ENCODE measurements at regions not wholly inside any gene's neighbourhood (a gene's known extent, or its start where the extent isn't known, plus 50 kb on each side); places are given as distances from the start of the nearest gene placed in this dataset.
"Not testable (repeated sequence)": the region's sequence is repeated elsewhere in the genome, so short reads cannot be mapped to it uniquely, and the experiment has no call there.

DNA sequence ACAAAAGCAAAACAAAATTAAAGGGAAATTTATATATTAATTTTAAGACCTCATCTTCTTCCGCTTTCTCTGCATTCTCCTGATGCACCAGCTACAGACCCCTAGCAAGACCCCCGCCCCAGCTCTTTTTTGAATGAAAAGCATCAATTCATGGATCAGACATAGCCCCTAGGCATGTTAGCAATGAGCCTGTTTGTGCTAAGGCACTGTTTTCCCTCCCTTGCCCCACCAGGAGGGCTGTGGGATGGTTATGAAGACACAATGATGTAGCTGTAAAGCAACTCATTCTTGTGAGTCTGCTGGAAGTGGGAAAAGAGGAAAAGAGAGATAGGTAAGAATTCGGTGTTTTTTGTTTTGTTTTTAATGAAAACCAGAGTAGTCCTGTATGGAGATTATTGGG is 88.5 kb upstream of the ZBTB18 start:
- TF ChIP-seq, protein P1, sequence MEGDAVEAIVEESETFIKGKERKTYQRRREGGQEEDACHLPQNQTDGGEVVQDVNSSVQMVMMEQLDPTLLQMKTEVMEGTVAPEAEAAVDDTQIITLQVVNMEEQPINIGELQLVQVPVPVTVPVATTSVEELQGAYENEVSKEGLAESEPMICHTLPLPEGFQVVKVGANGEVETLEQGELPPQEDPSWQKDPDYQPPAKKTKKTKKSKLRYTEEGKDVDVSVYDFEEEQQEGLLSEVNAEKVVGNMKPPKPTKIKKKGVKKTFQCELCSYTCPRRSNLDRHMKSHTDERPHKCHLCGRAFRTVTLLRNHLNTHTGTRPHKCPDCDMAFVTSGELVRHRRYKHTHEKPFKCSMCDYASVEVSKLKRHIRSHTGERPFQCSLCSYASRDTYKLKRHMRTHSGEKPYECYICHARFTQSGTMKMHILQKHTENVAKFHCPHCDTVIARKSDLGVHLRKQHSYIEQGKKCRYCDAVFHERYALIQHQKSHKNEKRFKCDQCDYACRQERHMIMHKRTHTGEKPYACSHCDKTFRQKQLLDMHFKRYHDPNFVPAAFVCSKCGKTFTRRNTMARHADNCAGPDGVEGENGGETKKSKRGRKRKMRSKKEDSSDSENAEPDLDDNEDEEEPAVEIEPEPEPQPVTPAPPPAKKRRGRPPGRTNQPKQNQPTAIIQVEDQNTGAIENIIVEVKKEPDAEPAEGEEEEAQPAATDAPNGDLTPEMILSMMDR (IDR thresholded peaks at IDR 0.05; ENCODE audit: insufficient read depth, missing control alignments), result no peak
- DNase-seq (ENCODE audit: insufficient read length, low spot score), result no peak
- no peak for FAIRE-seq

DNA sequence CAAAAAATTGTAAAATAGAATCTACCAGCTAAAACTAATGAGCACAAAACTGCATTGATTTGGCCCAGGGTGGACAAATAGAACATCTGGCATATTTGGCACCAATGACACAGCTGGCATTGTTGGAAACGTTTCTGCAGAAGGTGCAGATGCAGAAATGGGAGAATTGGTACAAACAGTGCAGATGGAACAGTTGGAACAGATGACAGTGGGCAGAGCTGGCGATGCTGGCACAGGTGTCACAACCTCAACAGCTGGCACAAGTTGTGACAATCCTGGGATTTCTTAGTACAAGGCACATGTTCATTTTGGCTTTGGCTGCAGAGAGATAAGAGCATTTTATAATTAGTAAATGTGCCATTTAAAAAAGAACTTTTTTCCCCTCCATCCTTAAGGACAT is 91.1 kb upstream of the ZBTB18 start:
- TF ChIP-seq, protein P1 (IDR thresholded peaks at IDR 0.05; ENCODE audit: insufficient read depth, missing control alignments), result no peak
- FAIRE-seq, result peak; percentile 61
- no peak for DNase-seq (ENCODE audit: insufficient read length, low spot score)

DNA sequence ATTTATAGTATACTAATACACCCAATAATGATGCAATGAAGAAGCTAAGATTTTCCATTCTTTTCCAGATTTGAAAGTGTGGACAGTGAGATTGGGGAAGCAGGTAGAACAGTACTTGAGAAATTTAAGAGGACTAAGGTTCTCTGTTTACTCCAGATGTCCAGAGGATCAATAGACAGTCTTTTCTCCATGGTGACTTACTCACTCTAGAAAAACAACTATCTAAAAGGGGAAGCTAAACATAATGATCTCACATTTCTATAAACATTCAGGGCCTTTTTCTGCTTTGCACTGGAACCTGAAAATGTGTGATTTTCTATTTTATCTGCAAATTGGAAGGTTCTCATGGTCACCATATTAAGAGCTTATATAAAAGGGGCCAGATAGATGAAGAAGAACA is 93.9 kb upstream of the ZBTB18 start:
- DNase-seq (ENCODE audit: insufficient read length, low spot score), result no peak
- TF ChIP-seq, protein P1 (IDR thresholded peaks at IDR 0.05; ENCODE audit: insufficient read depth, missing control alignments), result no peak
- FAIRE-seq, result no peak

DNA sequence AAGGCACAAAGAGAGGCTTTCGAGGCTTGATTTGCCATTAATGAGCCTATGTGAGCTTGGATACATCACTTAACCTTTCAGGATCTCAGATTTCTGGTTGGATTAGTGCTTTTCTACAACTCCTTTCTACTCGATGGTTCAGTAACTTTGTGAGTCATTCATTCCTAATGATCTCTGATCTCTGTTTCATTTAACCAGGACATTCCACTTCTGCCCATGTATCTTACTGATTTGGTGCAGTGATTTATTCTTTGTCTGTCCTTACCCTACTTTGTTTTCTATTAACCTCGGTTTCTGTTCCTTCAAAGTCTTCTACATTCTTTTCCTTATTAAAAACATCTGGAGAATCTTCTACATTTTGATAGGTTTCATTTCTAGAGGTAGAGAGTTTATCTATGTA is 94.6 kb upstream of the ZBTB18 start:
- DNase-seq (ENCODE audit: insufficient read length, low spot score) (no peak), FAIRE-seq (peak; percentile 90)
- TF ChIP-seq, protein P1 (IDR thresholded peaks at IDR 0.05; ENCODE audit: insufficient read depth, missing control alignments), result no peak

DNA sequence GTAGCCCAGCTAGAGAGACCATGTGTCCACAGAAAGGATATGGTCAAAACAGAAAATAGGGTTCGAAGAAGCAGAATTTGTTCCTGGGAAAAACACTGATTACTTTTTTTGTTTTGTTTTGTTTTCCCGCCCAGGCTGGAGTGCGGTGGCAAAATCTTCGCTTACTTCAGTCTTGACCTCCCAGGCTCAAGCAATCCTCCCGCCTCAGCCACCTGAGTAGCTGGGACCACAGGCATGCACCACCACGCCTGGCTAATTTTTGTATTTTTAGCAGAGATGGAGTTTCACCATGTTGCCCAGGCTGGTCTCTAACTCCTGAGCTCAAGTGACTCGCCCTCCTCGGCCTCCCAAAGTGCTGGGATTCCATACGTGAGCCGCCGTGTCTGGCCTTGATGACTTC is 99.9 kb upstream of the ZBTB18 start:
- not testable (repeated sequence) for DNase-seq (ENCODE audit: insufficient read length, low spot score); FAIRE-seq

DNA sequence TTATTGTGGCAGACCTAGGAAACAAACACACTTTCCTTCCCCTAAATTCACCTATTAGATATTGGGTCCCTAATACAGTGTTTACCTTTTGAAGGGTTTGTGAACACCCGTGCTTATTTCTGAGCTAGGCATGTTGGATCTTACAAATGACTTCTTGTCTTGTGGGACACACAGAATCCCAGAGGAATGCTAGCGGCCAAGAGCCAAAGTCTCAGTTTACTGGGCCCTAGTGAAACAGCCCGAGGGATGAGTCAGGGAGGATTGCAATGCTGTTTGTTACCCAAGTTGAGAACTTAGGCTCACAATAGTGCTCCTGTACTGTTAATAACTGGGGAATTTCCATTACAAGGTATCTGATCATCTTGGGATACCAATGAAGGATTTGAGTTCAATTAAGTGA is 100.1 kb upstream of the AKT3 start:
- TF ChIP-seq, protein P1 (IDR thresholded peaks at IDR 0.05; ENCODE audit: insufficient read depth, missing control alignments), result no peak
- FAIRE-seq (no peak), DNase-seq (ENCODE audit: insufficient read length, low spot score) (no peak)

DNA sequence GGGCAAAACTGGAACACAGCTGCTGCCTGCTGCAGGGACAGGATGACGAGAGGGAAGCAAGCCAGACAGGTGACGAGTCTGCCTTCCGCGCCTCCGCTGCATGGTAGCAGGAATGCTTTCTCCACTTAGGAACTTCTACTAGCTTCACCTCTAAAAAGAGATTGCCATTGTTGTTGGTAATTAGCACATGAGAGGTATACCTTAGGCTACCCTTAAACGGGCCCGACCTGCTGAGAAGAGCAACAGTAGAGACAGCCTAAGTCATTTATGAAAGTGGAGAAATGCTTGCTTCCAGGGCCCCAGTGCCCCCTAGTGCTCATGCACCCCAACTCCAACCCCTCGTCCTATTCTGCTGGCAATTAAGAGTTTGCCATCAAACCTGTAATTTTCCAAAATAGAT is 96.9 kb upstream of the AKT3 start:
- peak; percentile 63 for FAIRE-seq
- no peak for DNase-seq (ENCODE audit: insufficient read length, low spot score)
- TF ChIP-seq, protein P1 (IDR thresholded peaks at IDR 0.05; ENCODE audit: insufficient read depth, missing control alignments), result peak; percentile 69

DNA sequence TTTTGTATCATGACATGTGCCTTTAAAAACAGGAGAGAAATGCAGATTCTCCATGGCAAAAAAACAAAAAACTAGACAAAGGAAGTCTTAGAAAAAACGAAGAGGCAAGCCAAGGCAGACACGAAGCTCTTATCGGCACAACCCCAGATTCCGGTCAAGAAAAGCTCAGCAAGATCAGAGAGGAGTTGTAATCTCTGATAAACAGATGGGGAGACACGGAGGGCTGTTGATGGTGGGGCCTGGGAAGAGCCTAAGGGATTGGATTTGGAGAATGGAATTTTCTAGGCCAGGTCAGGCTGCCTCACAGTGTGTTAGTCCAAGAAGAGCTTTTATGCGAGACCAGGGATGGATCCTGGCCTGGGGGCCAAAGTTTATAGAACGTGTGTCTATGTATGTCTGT is 96.2 kb upstream of the AKT3 start:
- TF ChIP-seq, protein P1 (IDR thresholded peaks at IDR 0.05; ENCODE audit: insufficient read depth, missing control alignments), result no peak
- peak; percentile 55 for DNase-seq (ENCODE audit: insufficient read length, low spot score)
- FAIRE-seq, result peak; percentile 51

Data from D721Med (cell line).